ENCODE measurements at regions not wholly inside any gene's neighbourhood (a gene's known extent, or its start where the extent isn't known, plus 50 kb on each side); places are given as distances from the start of the nearest gene placed in this dataset.

DNA sequence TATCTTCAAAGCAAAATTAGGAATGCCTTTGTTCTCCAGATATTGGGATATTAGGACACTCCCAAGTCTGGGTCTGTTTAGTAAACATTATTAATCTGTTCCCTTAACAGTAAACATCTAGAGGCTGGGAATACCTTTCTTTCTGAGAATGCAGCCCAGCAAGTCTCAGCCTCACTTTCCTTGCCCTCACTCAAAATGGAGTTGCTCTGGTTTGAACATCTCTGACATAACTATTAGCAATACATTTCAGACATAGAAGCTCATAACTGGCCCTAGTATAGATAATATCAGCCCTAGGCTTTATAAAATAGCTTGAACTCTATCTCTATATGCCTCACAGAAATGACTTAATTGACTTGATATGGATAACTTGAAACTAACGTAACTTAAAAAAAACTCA, 299.8 kb downstream of the SPATA18 start:
- DNase-seq (ENCODE audit: low spot score), result no peak
- TF ChIP-seq, protein P1, sequence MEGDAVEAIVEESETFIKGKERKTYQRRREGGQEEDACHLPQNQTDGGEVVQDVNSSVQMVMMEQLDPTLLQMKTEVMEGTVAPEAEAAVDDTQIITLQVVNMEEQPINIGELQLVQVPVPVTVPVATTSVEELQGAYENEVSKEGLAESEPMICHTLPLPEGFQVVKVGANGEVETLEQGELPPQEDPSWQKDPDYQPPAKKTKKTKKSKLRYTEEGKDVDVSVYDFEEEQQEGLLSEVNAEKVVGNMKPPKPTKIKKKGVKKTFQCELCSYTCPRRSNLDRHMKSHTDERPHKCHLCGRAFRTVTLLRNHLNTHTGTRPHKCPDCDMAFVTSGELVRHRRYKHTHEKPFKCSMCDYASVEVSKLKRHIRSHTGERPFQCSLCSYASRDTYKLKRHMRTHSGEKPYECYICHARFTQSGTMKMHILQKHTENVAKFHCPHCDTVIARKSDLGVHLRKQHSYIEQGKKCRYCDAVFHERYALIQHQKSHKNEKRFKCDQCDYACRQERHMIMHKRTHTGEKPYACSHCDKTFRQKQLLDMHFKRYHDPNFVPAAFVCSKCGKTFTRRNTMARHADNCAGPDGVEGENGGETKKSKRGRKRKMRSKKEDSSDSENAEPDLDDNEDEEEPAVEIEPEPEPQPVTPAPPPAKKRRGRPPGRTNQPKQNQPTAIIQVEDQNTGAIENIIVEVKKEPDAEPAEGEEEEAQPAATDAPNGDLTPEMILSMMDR (IDR thresholded peaks at IDR 0.05; ENCODE audit: extremely low read depth, insufficient read depth, missing control alignments), result no peak
- in situ Hi-C loops (cut with MboI; ENCODE audit: low pct_unique_long_range_greater_than_20kb, low sequenced_read_pairs, unreplicated experiment), result no loop called here

DNA sequence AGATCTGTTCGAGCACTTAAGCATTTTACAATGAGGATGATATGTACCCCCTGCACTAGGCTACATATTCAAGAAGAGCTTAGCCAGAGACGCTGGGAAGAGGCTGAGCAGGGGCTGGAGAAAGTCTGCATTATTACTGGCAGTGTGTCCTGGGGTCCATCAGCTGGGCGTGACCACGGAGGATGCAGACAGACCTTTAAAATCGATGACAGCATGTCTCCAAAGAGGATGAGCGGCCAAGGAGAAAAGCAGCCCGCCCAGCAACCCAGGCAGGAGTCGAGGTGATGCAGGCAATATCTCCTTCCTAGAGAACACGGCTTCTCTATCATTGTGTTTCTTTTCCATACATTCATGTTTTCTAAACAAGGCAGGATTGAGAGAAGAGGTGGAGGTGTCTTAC, 300.7 kb downstream of the USP46 start:
- DNase-seq (ENCODE audit: low spot score), result no peak
- TF ChIP-seq, protein P1 (IDR thresholded peaks at IDR 0.05; ENCODE audit: extremely low read depth, insufficient read depth, missing control alignments), result no peak
- in situ Hi-C loops (cut with MboI; ENCODE audit: low pct_unique_long_range_greater_than_20kb, low sequenced_read_pairs, unreplicated experiment), result no loop called here

DNA sequence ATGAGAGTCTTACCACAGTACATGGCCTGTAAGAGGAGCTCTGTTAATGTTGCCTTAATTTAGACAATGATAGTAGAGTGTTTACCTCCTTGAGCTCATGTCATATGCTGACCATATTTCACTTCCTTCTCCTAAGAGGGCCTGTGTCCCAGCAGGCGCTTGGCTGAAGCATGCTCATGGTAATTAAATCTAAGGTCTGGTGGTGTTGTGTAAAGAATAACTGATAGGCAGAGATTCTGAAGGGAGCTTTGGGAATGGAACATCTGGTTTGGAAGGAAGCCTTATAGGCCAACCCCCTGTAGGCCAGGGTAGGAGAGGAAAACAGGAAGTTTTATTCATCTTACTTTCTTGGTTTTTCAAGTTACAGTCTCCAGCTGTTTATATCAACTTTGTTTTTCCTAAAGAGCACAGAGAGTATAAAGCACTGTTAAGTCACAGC, 300.2 kb downstream of the USP46 start:
- TF ChIP-seq, protein P1 (IDR thresholded peaks at IDR 0.05; ENCODE audit: extremely low read depth, insufficient read depth, missing control alignments), result no peak
- no peak for DNase-seq (ENCODE audit: low spot score)
- in situ Hi-C loops (cut with MboI; ENCODE audit: low pct_unique_long_range_greater_than_20kb, low sequenced_read_pairs, unreplicated experiment), result no loop called here

DNA sequence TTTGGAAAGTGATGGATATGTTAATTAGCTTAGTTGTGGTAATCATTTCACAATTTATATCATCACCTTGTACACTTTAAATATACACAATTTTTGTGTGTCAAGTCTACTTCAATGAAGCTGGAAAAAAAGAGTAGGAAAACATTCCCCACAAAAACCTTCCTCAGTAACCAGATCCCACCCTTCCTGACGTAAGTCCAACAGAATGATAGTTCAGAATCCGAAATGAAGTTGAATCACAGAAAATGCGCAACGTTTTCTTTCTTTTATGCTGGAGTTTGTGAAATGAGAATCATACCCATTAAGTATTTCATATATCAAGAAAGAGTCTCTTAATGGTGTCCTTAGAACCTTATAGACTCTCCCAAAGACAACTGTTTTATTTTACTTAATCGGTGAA, 292.9 kb downstream of the USP46 start:
- in situ Hi-C loops (cut with MboI; ENCODE audit: low pct_unique_long_range_greater_than_20kb, low sequenced_read_pairs, unreplicated experiment), result no loop called here
- DNase-seq (ENCODE audit: low spot score), result no peak
- TF ChIP-seq, protein P1 (IDR thresholded peaks at IDR 0.05; ENCODE audit: extremely low read depth, insufficient read depth, missing control alignments), result no peak

DNA sequence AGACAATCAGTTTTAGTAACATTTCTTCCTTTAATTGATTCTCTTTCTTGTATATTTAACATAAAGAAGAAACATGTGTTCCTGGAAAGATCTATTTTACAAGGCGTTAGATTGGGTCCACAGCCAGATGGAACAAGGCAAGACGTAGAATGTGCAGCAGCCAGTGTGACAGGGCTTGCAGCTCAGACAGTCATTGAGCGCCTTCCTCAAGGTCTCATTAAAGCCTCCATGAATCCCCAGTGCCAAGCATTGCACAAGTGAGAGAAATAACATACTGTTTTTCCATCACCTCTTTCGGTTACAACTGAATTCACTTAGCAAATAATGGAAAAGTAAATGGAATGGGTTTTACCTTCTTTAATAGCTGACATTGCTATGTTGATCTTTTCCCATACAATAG, 292.5 kb downstream of the USP46 start:
- no peak for DNase-seq (ENCODE audit: low spot score)
- TF ChIP-seq, protein P1 (IDR thresholded peaks at IDR 0.05; ENCODE audit: extremely low read depth, insufficient read depth, missing control alignments), result no peak
- in situ Hi-C loops (cut with MboI; ENCODE audit: low pct_unique_long_range_greater_than_20kb, low sequenced_read_pairs, unreplicated experiment), result no loop called here

DNA sequence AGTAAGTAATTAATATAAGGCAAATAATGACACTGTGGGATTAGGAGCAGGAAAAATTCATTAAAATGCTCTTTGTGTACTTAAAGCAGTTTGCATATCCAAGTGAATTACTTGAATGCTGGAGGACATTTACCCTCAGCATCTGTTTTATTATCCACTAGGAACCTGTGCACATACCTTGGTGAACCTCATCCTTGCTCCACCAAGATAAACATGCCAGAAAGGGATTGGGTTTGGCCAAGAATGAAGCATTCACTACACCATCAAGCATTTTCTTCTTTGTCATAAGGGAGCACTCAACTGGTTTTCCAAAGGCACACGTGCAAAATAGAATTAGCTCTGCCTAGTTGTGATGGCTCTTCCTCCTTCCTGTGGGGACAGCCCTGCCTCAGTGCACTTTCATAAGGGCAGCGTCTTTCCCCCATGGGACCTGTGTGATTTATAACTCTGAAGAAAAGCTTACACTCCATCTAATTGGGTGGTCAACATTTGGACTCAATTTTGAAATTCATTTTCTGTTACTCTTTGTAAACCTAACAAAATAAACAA, 291.7 kb downstream of the USP46 start:
- no peak for DNase-seq (ENCODE audit: low spot score)
- TF ChIP-seq, protein P1 (IDR thresholded peaks at IDR 0.05; ENCODE audit: extremely low read depth, insufficient read depth, missing control alignments), result no peak
- in situ Hi-C loops (cut with MboI; ENCODE audit: low pct_unique_long_range_greater_than_20kb, low sequenced_read_pairs, unreplicated experiment), result no loop called here

DNA sequence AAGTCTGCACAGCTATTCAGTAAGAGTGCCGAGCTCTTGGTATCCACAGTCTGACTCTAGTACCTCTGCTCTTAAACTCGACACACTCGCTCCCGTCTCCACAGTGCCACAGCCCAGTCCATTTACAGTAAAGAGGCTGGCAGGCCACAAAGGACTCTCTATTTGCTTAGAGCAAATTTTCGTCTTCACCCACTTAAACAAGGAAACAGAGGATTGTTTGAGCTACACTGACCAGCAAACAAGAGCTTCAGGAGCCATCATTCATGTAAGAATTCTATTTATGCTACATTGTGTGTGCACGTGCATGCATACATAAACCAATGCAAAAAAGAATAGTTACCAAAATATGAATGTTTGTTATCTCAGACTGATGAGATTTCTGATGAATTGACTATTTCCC, 290.2 kb downstream of the USP46 start:
- in situ Hi-C loops (cut with MboI; ENCODE audit: low pct_unique_long_range_greater_than_20kb, low sequenced_read_pairs, unreplicated experiment), result no loop called here
- TF ChIP-seq, protein P1 (IDR thresholded peaks at IDR 0.05; ENCODE audit: extremely low read depth, insufficient read depth, missing control alignments), result no peak
- DNase-seq (ENCODE audit: low spot score), result no peak

Data from GM13977 (cell line).